HG03565 (cell line): ENCODE measurements at regions not wholly inside any gene's neighbourhood (a gene's known extent, or its start where the extent isn't known, plus 50 kb on each side); places are given as distances from the start of the nearest gene placed in this dataset.
"Not testable (repeated sequence)": the region's sequence is repeated elsewhere in the genome, so short reads cannot be mapped to it uniquely, and the experiment has no call there.

ENCODE experiments used
- ATAC-seq: cut with Tn5 transposase; IDR thresholded peaks from one replicate; pipeline ENCODE4 v1.9.1; 2021; ENCODE audit warnings: mild to moderate bottlenecking, moderate library complexity; ENCODE audit not compliant: unreplicated experiment

DNA sequence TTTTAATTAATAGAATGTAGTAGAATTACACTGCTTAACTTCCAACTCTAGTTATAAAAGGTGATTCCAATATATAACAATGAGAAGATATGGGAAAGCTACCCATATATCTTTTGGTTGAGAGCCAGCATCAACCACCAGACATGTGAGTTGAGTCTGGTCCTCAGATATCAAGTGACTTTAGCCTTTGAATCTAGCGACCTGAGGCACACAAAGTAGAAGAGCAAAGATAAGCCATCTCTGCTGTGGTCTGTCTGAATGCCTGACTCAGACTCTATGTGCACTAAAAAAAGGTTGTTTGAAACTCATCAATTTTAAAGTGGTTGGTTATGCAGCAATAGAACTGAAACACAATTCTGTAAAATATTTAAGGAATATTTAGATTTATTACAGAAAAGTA, 492.5 kb upstream of the SOX9 start:
- ATAC-seq = no peak

DNA sequence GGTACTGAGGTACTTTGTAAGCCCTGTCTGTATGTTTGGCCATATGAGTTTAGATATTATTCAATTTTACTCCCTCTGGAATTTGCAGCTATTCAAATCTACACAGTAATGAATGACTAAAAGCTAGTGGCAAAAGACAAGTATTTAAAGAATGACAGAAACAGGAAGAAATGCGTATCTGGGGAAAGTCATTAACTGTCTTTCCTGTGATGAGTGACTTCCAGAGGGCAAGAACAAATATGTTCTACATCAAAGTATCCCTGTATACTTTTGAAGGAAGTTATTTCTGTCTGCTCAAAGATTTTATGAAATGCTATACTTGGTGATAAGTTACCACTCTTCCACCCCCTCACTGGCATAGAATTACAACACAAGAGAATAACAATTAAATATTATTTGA, 489.3 kb upstream of the SOX9 start:
- ATAC-seq = no peak

DNA sequence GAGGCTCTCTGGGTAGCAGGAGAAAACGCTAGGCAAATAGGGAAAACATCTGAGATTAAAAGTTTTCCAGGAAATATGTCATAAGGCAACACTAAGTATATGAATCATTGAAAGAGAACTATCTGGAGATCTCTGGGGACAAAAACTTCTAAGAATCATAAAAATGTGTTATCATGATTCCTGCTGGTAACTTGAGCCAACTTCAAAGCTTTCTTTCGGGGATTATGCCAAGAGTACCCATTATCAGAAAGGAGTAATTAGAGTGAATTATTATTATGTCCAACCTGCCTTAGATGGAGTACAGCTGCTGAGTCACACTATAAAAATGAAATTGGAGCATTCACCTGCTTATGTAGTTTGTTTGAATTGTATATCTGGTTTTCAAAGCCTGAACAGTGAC, 488.5 kb upstream of the SOX9 start:
- ATAC-seq = no peak

DNA sequence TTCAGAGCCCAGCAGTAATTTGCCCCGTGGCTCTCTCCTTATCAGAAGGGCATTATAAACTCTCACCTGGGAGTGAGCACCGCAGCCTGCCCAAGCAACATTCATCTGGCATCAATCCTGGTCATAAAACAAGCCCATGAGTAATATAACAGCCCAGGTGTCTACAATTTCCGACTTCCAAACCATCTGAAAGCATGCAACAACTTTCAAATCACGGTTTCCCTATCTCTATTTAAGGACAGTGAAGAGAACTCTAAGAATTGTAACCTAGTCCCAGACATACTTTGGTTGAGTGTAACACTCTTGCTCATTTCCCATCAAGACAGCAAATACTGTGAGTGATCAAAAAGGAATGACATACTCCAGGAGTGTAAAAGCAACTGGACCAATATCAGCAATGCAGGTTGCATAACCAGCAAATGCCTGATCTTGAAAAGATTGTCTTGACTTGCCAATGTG, 487.4 kb upstream of the SOX9 start:
- ATAC-seq = no peak

DNA sequence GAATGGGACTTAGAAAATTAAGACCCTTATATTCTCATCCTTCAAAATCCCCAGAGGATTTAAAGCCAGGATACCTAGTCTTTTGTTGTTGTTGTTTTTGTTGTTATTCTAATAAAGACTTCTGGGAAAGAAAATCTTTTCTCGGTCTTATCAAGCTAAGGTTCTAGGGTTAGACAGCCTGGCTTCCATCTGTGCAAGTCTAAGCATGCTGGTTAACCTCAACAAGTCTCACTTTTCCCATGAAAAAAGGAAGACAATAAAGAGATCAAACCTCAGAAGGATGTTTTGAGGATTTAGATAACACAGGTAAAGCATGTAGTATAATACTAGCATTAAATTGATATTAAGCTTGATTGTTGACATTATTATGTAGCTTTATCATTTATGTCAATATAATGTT, 486.4 kb upstream of the SOX9 start:
- ATAC-seq = no peak

DNA sequence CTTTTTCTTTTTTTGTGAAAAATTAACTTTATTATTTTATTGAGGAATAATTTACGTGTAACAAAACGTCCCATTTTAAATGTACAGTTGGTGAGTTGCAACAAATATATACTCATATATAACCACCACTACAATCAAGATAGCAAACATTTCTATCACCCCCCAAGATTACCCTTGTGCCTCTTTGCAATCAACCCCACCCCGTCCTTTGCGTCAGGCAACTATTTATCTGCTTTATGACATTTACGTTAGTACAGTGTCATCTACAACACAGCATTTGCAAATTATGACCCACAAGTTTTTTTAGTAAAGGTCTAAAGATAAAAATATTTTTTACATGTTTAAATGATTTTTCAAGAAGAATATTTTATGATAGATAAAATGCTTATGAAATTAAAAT, 485.6 kb upstream of the SOX9 start:
- no peak for ATAC-seq

DNA sequence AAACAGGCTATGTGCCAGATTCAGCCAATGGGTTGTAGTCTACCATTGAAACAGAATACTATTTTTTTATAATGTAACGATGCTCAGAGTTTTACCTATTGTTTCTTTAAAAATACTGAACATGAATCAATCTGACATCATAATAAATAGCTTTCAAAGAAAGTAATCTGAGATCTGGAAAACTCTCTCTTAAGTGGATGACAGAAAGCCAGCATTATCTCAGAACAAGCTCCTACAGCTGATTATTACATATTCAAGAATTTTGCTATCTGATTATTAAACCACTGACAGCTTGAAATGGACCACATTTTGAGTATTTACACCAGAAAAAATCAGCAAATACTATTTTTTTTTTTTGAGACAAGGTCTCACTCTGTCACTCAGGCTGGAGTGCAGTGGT, 484.2 kb upstream of the SOX9 start:
- ATAC-seq = no peak

DNA sequence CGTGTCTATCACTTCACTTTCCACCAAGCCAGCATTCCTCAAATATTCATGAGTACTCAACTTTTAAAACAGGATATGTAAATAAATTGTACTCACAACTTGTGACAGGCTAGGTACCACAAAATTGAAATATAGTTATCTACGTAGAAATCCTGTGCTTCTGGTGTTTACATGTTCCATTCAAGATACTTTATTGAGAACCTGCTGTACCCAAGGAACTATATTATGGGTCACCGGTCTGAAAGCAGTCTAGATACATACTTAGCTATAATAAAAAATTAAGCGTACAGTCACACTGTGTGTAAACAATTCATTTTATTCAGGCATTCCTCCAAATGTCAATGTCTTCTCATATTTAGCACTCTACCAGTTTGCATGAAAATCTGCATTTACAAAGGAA, 482.2 kb upstream of the SOX9 start:
- ATAC-seq = no peak

DNA sequence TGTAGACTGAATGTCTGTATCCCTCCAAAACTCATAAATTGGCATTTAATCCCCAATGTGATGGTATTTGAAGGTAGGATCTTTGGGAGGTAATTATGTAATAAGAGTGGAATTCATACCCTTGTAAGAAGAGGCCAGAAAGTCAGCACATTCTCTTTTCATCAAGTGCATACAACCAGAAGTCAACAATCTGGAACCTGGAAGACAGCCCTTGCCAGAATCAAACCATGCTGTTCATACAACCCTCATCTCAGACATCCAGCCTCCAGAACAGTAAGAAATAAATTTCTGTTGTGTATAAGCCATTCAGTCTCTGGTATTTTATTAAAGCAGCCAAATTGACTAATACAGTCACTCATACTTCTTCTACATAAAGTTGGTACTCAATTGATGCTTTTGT, 481.0 kb upstream of the SOX9 start:
- no peak for ATAC-seq

DNA sequence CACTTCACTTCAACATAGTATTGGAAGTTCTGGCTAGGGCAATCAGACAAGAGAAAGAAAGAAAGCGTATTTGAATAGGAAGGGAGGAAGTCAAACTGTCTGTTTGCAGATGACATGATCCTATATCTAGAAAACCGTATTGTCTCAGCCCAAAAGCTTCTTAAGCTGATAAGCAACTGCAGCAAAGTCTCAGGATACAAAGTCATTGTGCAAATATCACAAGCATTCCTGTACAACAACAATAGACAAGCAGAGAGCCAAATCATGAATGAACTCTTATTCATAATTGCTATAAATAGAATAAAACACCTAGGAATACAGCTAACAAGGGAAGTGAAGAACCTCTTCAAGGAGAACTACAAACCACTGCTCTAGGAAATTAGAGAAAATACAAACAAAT, 473.9 kb upstream of the SOX9 start:
- ATAC-seq = not testable (repeated sequence)

DNA sequence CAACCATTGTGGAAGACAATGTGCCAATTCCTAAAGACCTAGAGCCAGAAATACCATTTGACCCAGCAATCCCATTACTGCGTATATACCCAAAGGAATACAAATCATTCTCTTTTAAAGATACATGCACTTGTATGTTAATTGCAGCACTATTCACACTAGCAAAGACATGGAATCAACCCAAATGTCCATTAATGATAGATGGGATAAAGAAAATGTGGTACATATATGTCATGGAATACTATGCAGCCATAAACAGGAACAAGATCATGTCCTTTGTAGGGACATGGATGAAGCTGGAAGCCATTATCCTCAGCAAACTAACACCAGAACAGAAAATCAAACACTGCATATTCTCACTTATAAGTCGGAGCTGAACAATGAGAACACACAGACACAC, 472.5 kb upstream of the SOX9 start:
- ATAC-seq = not testable (repeated sequence)

DNA sequence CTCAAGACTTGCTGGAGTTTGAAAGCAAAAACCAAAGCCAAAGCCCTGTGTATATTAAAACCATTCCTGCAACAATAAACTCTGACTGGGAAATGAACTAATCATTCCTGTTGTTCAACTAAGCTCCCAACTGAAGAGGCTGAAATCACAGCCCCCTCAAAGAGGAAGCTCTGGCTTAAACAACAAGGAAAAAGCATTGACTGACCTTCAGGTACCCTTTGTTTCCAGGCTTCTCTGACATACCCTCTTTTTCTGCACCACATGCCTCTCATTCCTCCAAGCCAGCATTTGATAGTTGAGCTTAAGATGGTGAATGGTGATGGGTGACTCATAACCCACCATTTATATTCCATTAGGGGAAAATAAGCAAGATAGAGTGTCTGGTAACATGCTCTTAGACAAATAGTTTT, 470.9 kb upstream of the SOX9 start:
- no peak for ATAC-seq

DNA sequence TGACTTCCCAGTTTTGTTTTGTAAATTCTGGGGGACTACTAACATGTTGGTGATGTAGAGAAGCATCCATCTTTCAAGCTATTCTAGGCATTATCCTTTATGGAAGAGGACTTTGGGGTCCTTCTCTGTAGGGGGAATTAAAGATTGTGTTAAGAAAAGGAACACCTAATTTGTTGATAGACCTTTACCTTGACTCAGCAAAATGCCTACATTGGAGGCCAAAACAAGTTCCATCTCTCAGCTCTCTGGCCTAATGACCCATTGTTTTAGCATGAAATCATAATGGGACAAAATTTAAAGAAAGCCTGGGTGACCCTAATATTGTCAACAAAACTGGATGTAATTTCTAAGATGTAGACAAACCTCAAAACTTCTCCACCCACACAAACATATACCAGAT, 465.3 kb upstream of the SOX9 start:
- ATAC-seq = no peak

DNA sequence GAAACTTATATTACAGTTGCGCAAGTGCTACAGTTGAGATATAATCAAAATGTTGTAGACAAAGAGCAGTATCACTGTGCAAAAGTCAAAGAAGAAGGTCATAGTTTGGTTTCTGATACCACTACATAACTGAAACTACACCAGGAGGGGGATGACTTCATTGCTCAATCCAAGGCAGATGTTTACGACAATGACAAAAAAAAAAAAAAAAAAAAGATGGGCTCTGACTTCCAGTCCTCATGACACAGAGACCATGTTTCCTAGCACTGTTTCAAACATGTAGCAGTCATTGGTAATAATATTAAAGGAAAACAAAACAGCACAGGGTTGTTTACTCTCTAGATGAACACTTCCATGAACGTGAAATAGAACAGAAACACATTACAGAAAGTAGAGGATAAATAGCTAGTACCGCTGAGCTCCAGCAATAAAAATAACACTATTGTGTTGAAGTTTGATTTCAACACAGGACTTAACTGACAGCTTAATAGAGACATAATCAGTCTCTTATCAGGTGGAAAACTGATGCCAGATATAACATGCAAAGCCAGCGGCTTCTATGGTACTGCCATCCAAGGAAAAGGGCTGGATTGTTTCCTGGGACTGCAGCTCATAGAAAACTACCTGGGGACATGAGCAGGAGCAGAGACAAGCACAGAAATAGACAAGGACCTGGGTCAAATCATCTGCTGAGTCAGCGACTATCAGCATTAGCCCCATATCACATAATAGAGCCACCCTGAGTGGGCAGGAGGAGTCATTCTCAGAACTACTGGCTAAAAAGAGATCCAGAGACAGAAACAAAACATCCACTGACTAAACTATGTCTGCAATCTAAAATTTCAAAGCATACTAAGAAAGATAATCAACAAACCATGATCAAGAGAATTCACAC, 463.6 kb upstream of the SOX9 start:
- ATAC-seq = no peak

DNA sequence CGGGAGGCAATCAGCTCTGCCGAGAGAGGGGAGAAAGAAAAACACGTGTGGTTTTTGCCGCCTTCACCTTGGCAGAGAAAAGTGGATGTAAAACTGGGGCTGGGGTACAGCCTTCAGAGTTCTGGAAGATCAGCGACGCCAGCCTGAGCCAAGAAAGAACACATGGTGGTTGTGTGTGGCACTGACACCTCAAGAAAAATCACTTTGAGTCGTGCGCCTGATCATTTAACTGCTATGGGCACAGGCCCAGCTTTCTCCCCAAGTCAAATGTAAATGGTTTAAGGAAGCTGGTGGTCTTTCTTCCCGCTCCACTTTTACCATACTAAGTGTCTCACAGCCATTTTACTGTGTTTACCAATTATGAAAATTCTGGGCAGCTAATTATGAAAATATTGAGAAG, 461.8 kb upstream of the SOX9 start:
- no peak for ATAC-seq

DNA sequence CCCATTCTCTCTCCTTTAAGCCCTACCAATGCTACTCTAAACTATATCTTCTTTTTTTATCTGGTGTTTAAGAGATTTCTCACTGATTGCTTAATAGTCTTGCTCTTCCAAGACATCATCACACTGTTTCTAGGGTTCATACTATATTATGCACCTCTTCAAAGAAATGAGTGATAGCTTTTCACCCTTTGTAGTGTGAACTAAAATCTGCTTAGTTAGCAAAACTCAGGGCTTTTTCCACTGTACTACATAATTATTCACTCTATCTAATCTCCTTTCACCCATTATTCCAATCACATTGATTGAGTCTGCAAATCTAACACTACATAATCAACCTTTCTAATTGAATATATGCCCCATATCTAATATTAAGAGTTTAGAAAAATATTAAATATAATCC, 456.0 kb upstream of the SOX9 start:
- ATAC-seq = no peak

DNA sequence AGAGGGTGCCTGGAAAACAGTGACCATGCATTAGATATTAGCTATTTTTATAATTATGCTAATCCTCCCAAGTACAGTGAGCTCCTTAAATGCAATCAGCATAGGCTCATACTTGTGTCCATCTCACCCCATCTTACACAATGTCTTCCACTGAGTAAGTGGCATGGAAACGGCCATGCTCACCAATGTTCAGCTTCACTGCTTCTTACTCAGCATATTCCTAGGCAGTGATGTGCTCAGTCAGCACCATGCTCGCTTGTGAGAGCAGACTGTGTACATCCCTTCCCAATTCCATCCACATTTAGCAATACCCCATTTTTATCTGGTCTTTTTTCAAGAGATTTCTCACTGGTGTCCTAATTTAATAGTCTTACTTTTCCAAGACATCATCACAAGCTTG, 454.8 kb upstream of the SOX9 start:
- no peak for ATAC-seq

DNA sequence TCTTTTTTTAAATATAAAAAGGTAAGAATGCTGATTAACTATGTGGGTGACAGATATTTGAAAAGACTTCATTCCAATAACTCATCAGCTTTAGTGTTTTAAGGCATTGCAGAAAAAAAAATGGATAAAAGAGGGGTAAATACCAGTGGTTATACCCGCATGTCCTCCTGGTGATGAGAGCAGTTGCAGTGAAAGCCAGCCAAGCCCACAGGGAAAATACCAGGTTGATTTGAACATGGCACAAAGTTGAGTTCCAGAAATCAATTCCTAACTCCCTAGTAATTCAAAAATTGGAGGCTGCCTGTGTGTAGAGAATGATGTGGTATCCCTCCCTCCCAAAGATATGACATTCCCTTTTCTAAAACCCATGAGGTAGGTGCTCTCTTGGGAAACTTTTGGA, 453.2 kb upstream of the SOX9 start:
- ATAC-seq = no peak

DNA sequence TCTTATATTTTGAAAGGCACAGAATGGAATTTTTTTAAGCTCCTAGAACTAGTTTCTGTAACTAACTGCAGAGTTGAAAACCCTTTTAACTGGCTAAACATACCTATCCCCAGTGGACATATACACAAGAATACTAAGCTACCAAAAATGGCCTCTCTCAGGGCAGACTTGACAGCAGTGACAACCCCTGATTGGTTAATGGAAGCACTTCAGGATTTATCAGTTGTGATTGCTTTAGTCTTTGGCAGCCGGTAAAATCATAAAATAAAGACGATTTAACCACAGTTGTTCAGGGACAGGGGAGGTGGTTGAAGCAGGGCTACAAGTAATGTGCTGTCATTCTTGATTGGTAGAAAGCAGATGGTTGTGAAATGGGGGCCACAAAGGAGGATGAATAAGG, 452.0 kb upstream of the SOX9 start:
- no peak for ATAC-seq

DNA sequence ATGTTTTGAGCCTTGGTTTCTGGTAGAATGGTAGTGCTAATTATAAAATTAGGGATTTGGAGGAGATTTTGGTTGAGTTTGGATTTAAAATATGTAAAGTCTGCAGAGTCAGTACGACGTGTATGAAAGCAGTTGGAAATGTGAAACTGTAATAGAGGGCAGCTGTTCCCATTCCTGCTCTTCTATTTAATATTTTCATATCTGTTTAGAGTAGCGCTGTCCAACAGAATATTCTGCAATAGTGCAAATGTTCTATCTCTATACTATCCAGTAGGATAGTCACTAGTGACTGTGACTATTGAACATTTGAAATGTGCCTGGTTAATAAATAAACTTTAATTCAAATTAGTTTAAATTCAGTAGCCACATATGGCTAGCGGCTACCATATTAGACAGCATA, 443.4 kb upstream of the SOX9 start:
- ATAC-seq = no peak

DNA sequence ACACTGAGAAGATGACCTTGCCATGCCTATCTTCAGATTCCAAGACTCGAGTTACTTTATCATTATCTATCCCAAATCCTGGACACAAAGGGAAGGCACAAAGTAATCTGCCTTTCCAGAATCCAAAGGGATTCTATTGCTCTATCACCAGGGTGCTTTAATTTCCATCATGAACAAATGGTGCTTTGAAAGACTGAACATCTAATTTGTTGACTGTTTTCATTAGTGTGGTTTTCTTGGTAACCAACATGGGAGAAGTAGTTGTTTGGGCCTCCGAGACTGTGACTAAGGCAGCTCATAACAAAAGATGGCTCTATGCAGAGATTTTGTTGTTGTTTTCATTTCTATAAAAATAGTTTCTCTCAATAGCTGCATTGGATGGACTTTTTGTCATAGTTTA, 441.0 kb upstream of the SOX9 start:
- no peak for ATAC-seq

DNA sequence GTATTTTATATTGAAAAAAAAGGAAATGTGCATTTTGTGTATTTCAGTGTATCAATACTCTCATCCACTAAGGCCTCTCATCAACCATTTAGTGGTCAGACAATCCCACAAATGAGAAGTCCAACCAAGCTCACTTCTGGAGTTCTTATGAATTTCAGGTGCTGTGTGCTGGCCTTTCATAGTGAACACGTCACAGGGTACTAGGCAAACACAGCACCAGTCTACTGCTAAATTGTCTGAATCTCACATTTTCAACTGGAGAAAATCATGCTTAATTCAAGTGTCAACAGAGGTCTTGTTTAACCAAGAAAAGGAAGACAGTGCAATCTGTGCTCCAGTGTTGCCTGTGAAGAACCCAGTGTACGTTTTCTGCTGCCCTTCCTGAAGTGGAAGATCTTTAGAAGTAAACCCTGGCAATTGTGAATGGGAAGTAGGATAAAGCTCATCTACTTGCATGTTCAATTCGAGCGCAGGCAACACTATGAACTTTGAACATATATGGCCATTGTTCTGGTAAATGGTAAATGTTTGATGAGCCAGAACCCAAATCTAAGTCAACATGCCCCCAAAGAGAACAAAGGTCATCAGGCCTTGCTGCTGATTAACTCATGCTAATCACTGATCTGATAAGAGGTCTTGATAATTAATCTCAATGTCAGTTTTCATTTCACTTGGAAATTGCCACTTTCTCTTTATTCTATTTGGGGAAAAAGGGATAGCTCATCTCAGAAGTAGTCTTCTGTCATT, 439.2 kb upstream of the SOX9 start:
- ATAC-seq = no peak

DNA sequence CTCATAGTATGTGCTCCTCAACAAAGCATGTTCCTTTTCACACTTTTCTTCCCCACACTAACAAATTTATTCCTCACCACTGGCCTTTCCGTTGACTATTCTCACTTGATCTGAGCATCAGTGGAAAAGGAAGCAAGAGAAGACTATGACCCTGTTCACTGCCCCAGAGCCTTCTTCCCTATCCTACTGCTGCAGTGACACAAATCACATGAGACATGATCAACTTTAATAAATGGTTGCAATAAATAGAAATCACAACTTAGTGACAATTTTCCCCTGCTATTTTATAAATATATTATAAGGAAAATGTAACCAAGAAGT, 438.7 kb upstream of the SOX9 start:
- ATAC-seq = no peak
